GM12892 (cell line): ENCODE measurements at regions not wholly inside any gene's neighbourhood (a gene's known extent, or its start where the extent isn't known, plus 50 kb on each side); places are given as distances from the start of the nearest gene placed in this dataset.

Experiments used
- POLR2A ChIP-seq: IDR thresholded peaks from 2 replicates; pipeline ENCODE4 v1.6.1; 2011; ENCODE audit warnings: low read depth, low read length, control low read depth
- POLR2AphosphoS5 ChIP-seq: IDR thresholded peaks from 2 replicates; pipeline ENCODE4 v1.6.1; 2011; ENCODE audit warnings: low read depth, low read length, control low read depth
- TAF1 ChIP-seq: IDR thresholded peaks from 2 replicates; pipeline ENCODE4 v1.6.1; 2011; ENCODE audit warnings: low read depth, mild to moderate bottlenecking, control low read depth, low read length, borderline replicate concordance

DNA sequence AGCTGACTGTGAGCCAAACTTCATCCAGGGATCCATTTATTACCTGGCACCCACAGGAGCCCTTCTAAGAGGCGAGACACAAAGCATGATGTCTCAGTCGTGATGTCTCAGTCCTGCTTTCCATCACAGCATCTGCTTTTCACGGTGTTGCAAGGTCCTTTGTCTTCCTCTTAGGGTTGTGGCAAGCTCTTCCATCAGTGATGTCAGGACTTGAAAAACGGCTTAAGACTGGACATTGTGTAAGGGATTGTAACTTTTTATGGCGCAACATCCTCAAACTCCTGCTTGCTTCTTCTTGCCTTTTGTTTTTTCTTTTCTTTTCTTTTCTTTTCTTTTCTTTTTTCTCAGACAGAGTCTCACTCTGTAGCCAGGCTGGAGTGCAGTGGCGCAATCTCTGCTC is 586.5 kb upstream of the TMEM132C start:
- TF ChIP-seq POLR2A (no peak), TAF1 (no peak), POLR2AphosphoS5 (no peak)
